Keratinocyte (primary cell): ENCODE measurements at regions not wholly inside any gene's neighbourhood (a gene's known extent, or its start where the extent isn't known, plus 50 kb on each side); places are given as distances from the start of the nearest gene placed in this dataset.
"Not testable (repeated sequence)": the region's sequence is repeated elsewhere in the genome, so short reads cannot be mapped to it uniquely, and the experiment has no call there.

ENCODE experiments used
- EZH2 ChIP-seq: IDR thresholded peaks from one replicate; pipeline ENCODE4 v1.6.1; 2012; ENCODE audit warnings: inconsistent platforms, mild to moderate bottlenecking, low read length, moderate library complexity
- TF ChIP-seq, protein P1 (sequence below), 3 experiments: IDR thresholded peaks in 1 of 3; conservative IDR thresholded peaks in 1 of 3; optimal IDR thresholded peaks in 1 of 3; 2 replicates in 2 of 3; 3 replicates in 1 of 3; pipeline versions ENCODE3 to v1.5.1; 2011; ENCODE audit warnings: low read length in 3 of 3, mild to moderate bottlenecking in 3 of 3, moderate library complexity in 2 of 3, control low read depth in 1 of 3, inconsistent platforms in 1 of 3; ENCODE audit not compliant: insufficient read depth in 2 of 3; ENCODE audit errors: extremely low read depth in 1 of 3

GRCh38 chr2:111425789-111426201, 305.1 kb downstream of the BCL2L11 start:
- TF ChIP-seq, protein P1, sequence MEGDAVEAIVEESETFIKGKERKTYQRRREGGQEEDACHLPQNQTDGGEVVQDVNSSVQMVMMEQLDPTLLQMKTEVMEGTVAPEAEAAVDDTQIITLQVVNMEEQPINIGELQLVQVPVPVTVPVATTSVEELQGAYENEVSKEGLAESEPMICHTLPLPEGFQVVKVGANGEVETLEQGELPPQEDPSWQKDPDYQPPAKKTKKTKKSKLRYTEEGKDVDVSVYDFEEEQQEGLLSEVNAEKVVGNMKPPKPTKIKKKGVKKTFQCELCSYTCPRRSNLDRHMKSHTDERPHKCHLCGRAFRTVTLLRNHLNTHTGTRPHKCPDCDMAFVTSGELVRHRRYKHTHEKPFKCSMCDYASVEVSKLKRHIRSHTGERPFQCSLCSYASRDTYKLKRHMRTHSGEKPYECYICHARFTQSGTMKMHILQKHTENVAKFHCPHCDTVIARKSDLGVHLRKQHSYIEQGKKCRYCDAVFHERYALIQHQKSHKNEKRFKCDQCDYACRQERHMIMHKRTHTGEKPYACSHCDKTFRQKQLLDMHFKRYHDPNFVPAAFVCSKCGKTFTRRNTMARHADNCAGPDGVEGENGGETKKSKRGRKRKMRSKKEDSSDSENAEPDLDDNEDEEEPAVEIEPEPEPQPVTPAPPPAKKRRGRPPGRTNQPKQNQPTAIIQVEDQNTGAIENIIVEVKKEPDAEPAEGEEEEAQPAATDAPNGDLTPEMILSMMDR (optimal IDR thresholded peaks at IDR 0.05 in 1 of 3, IDR thresholded peaks at IDR 0.05 in 1 of 3, conservative IDR thresholded peaks at IDR 0.05 in 1 of 3; ENCODE audit: extremely low read depth in 1 of 3, insufficient read depth in 2 of 3, low read length in 3 of 3) = not testable (repeated sequence)
- not testable (repeated sequence) for TF ChIP-seq EZH2
